Caco-2 (cell line): ENCODE measurements at regions not wholly inside any gene's neighbourhood (a gene's known extent, or its start where the extent isn't known, plus 50 kb on each side); places are given as distances from the start of the nearest gene placed in this dataset.

Source experiments
- BruUV-seq: library from RNA; stranded (reverse); fragments of 400-500 nt; replicated peaks from 2 replicates; lab custom pipeline; 2021; lab: Mats Ljungman, UMichigan
- CTCF ChIA-PET: fragments of 300-600 bp; sonication (Branson Sonifier 250); formaldehyde crosslinking; loops from one replicate; lab custom pipeline; 2022; ENCODE audit warnings: antibody characterized with exemption; lab: Charles Lee
- POLR2A ChIA-PET: fragments of 300-600 bp; sonication (Branson Sonifier 250); formaldehyde crosslinking; loops from one replicate; lab custom pipeline; 2022; ENCODE audit warnings: antibody characterized with exemption; lab: Charles Lee
- DNase-seq, 2 experiments: peaks; one replicate each; pipeline versions ENCODE4 v3.0.0 to v3.0.0-alpha.2; 2020 to 2022
- H3K27me3 ChIP-seq: replicated peaks from 2 replicates; pipeline ENCODE4 v1.6.0; 2011; ENCODE audit warnings: low read length; ENCODE audit not compliant: control insufficient read depth, insufficient read depth
- H3K36me3 ChIP-seq: 2 replicates; pipeline ENCODE4 v1.5.1; 2011; ENCODE audit warnings: low read length; ENCODE audit not compliant: control insufficient read depth, insufficient read depth
- H3K4me1 ChIP-seq: fragments of 250-450 bp; sonication (Bioruptor Pico); 2 replicates; pipeline ENCODE4 v1.5.1; 2020; ENCODE audit warnings: mild to moderate bottlenecking
- H3K4me3 ChIP-seq: 2 replicates; pipeline ENCODE4 v1.5.1; 2011; ENCODE audit warnings: low read depth, mild to moderate bottlenecking, control low read depth, low read length
- H3K9me3 ChIP-seq: fragments of 250-450 bp; sonication (Bioruptor Pico); 2 replicates; pipeline ENCODE4 v1.5.1; 2020; ENCODE audit warnings: mild to moderate bottlenecking, moderate library complexity
- H3K27ac Mint-ChIP-seq: one replicate; pipeline ENCODE4 v1.8.0; 2022; ENCODE audit warnings: mixed read lengths; ENCODE audit not compliant: unreplicated experiment
- H3K27me3 Mint-ChIP-seq: one replicate; pipeline ENCODE4 v1.8.0; 2022; ENCODE audit warnings: mixed read lengths; ENCODE audit not compliant: insufficient read depth, unreplicated experiment
- H3K36me3 Mint-ChIP-seq: one replicate; pipeline ENCODE4 v1.8.0; 2022; ENCODE audit warnings: mild to moderate bottlenecking, mixed read lengths; ENCODE audit not compliant: insufficient read depth, unreplicated experiment
- H3K4me1 Mint-ChIP-seq: one replicate; pipeline ENCODE4 v1.8.0; 2022; ENCODE audit warnings: low read depth, mixed read lengths; ENCODE audit not compliant: unreplicated experiment
- H3K4me3 Mint-ChIP-seq: one replicate; pipeline ENCODE4 v1.8.0; 2022; ENCODE audit warnings: mild to moderate bottlenecking, moderate library complexity, mixed read lengths; ENCODE audit not compliant: unreplicated experiment
- H3K9me3 Mint-ChIP-seq: one replicate; pipeline ENCODE4 v1.8.0; 2022; ENCODE audit warnings: mixed read lengths; ENCODE audit not compliant: unreplicated experiment
- intact Hi-C: fragments of 100-400 bp; cut with micrococcal nuclease; formaldehyde crosslinking; loops from one replicate; pipeline ENCODE4 v1.10.0; 2022; ENCODE audit not compliant: unreplicated experiment
- TF ChIP-seq, protein P1 (sequence below), 2 experiments: fragments of 200-600 bp in 1 of 2; IDR thresholded peaks; 1 replicate in 1 of 2; 2 replicates in 1 of 2; pipeline versions ENCODE4 v1.5.1 to v1.8.0; 2011 to 2022; ENCODE audit warnings: antibody characterized with exemption in 1 of 2, control low read depth in 1 of 2, inconsistent platforms in 1 of 2, low read depth in 1 of 2, low read length in 1 of 2, mild to moderate bottlenecking in 1 of 2, moderate library complexity in 1 of 2; ENCODE audit not compliant: insufficient read depth in 1 of 2, severe bottlenecking in 1 of 2, unreplicated experiment in 1 of 2

DNA sequence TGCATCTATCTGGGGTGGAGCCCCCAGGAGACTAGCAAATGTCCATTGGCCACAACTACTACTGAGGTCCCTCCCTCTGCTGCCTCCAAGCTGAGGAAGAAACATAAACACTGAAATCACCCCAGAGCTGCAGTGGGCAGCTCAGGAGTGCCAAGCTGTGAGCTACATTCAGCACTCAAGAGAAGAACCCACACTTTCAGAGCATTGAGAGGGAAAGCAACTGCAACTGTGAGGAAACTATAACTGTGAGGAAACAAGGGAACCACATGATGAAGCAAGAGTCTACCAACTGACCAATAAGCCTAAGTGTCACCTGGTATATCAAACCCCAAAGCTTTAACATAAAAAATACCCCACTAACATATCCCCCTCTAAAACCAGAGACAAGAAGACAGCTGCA is 373.5 kb upstream of the TACR3 start:
- no peak for DNase-seq
- Mint-ChIP-seq H3K27me3 (no peaks in the 10 kb centered on the region), H3K4me1 (no peaks in the 10 kb centered on the region), H3K9me3 (peaks cover 13% of the 10 kb centered on the region), H3K4me3 (no peak overlapping the region), H3K27ac (no peak overlapping the region), H3K36me3 (no peaks in the 10 kb centered on the region)
- no TSS peak for BruUV-seq
- intact Hi-C loops: no loop called here
- H3K4me3 ChIP-seq: no peak overlapping the region
- no peaks in the 10 kb centered on the region for H3K27me3 ChIP-seq
- CTCF ChIA-PET: no interaction called here
- POLR2A ChIA-PET: no interaction called here
- H3K9me3 ChIP-seq: peaks cover 6% of the 10 kb centered on the region; the same call in 1 of the 2 replicates
- H3K4me1 ChIP-seq: no peaks in the 10 kb centered on the region
- no peaks in the 10 kb centered on the region for H3K36me3 ChIP-seq
- TF ChIP-seq, protein P1, sequence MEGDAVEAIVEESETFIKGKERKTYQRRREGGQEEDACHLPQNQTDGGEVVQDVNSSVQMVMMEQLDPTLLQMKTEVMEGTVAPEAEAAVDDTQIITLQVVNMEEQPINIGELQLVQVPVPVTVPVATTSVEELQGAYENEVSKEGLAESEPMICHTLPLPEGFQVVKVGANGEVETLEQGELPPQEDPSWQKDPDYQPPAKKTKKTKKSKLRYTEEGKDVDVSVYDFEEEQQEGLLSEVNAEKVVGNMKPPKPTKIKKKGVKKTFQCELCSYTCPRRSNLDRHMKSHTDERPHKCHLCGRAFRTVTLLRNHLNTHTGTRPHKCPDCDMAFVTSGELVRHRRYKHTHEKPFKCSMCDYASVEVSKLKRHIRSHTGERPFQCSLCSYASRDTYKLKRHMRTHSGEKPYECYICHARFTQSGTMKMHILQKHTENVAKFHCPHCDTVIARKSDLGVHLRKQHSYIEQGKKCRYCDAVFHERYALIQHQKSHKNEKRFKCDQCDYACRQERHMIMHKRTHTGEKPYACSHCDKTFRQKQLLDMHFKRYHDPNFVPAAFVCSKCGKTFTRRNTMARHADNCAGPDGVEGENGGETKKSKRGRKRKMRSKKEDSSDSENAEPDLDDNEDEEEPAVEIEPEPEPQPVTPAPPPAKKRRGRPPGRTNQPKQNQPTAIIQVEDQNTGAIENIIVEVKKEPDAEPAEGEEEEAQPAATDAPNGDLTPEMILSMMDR (IDR thresholded peaks at IDR 0.05; ENCODE audit: insufficient read depth in 1 of 2, low read depth in 1 of 2, low read length in 1 of 2, severe bottlenecking in 1 of 2, unreplicated experiment in 1 of 2): no peak

DNA sequence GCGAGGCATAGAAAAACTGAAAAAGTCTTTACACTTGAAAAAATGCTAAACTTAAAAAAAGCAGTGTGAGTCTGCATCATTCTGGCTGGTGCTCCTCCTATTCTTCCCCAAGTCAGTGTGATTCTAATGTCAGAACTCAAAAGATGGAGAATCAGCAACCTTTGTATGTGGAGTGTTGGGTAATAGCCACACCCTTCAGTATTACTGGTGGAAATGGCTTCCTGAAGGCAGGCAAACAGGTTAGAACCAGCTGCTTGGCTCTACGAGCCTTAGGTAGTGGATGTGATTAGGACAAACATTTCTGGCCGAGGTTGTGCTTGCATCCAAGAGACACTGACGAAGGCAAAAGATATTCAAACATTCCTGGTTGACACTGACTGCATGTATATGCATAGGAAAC is 353.4 kb upstream of the TACR3 start:
- Mint-ChIP-seq H3K27me3 (no peaks in the 10 kb centered on the region), H3K9me3 (no peaks in the 10 kb centered on the region), H3K36me3 (no peaks in the 10 kb centered on the region), H3K4me3 (no peak overlapping the region), H3K27ac (no peak overlapping the region), H3K4me1 (no peaks in the 10 kb centered on the region)
- intact Hi-C loops: no loop called here
- TF ChIP-seq, protein P1 (IDR thresholded peaks at IDR 0.05; ENCODE audit: insufficient read depth in 1 of 2, low read depth in 1 of 2, low read length in 1 of 2, severe bottlenecking in 1 of 2, unreplicated experiment in 1 of 2): no peak
- POLR2A ChIA-PET: no interaction called here
- CTCF ChIA-PET: no interaction called here
- no peaks in the 10 kb centered on the region for H3K9me3 ChIP-seq
- no peaks in the 10 kb centered on the region for H3K27me3 ChIP-seq
- no peak for DNase-seq
- H3K4me1 ChIP-seq: no peaks in the 10 kb centered on the region
- H3K4me3 ChIP-seq: no peak overlapping the region
- H3K36me3 ChIP-seq: no peaks in the 10 kb centered on the region
- no TSS peak for BruUV-seq

DNA sequence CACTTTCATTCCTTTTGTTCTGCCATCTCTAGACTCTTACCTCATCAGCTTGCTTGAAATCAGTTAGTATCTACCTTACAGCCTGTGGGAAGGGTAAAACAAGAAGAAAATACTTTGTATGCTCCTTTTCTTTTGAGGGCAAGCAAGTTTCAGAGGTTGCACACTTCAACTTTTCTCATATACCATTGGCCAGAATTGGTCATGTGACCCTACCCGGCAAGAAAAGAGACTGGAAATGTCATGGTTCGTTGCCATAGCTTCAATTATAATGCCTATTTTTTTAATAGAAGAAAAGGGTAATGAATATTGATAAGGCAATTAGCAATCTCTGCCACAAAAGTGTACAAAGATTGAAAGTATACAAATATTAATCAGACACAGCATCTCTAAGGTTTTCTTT is 346.7 kb upstream of the TACR3 start:
- DNase-seq: no peak
- no peaks in the 10 kb centered on the region for H3K9me3 Mint-ChIP-seq
- peaks cover 3% of the 10 kb centered on the region for H3K27me3 Mint-ChIP-seq
- H3K4me1 Mint-ChIP-seq: no peaks in the 10 kb centered on the region
- H3K4me3 Mint-ChIP-seq: no peak overlapping the region
- ChIA-PET POLR2A (no interaction called here), CTCF (no interaction called here)
- no peak overlapping the region for H3K4me3 ChIP-seq
- intact Hi-C loops: no loop called here
- no peaks in the 10 kb centered on the region for H3K9me3 ChIP-seq
- no peaks in the 10 kb centered on the region for H3K36me3 ChIP-seq
- H3K27ac Mint-ChIP-seq: no peak overlapping the region
- no peaks in the 10 kb centered on the region for H3K4me1 ChIP-seq
- no TSS peak for BruUV-seq
- H3K36me3 Mint-ChIP-seq: no peaks in the 10 kb centered on the region
- no peaks in the 10 kb centered on the region; the same call in 1 of the 2 replicates for H3K27me3 ChIP-seq
- TF ChIP-seq, protein P1 (IDR thresholded peaks at IDR 0.05; ENCODE audit: insufficient read depth in 1 of 2, low read depth in 1 of 2, low read length in 1 of 2, severe bottlenecking in 1 of 2, unreplicated experiment in 1 of 2): no peak
